OCI-LY3 (cell line): ENCODE measurements at regions not wholly inside any gene's neighbourhood (a gene's known extent, or its start where the extent isn't known, plus 50 kb on each side); places are given as distances from the start of the nearest gene placed in this dataset.
"Not testable (repeated sequence)": the region's sequence is repeated elsewhere in the genome, so short reads cannot be mapped to it uniquely, and the experiment has no call there.

ENCODE experiments used
- H2AFZ ChIP-seq: fragments of 200-600, 300-600 bp; shearing (Covaris generic); 2 replicates; pipeline ENCODE4 v1.6.0; 2014; ENCODE audit warnings: antibody characterized with exemption, low read depth, low read length
- H3K27ac ChIP-seq: fragments of 200-600, 300-600 bp; sonication (generic); 2 replicates; pipeline ENCODE4 v1.5.1; 2014; ENCODE audit warnings: mild to moderate bottlenecking, low read length, moderate library complexity, mixed read lengths
- H3K27me3 ChIP-seq: fragments of 200-600, 300-600 bp; sonication (generic); 2 replicates; pipeline ENCODE4 v1.6.1; 2014; ENCODE audit warnings: low read depth, low read length, mixed read lengths
- H3K36me3 ChIP-seq: fragments of 200-600, 300-600 bp; sonication (generic); replicated peaks from 2 replicates; pipeline ENCODE3; 2014; ENCODE audit warnings: low read depth, low read length, mixed read lengths
- H3K4me1 ChIP-seq: fragments of 300-600, 200-600 bp; sonication (generic); 2 replicates; pipeline ENCODE4 v1.6.1; 2014; ENCODE audit warnings: low read length, mixed read lengths
- H3K4me2 ChIP-seq: fragments of 200-600, 300-600 bp; sonication (generic); 2 replicates; pipeline ENCODE4 v1.6.1; 2014; ENCODE audit warnings: low read length, mixed read lengths
- H3K4me3 ChIP-seq: fragments of 300-600, 200-600 bp; sonication (generic); 2 replicates; pipeline ENCODE4 v1.5.1; 2014; ENCODE audit warnings: antibody characterized with exemption, mild to moderate bottlenecking, low read length, moderate library complexity
- H3K79me2 ChIP-seq: fragments of 300-600, 200-600 bp; shearing (Covaris generic); 2 replicates; pipeline ENCODE4 v1.6.1; 2014; ENCODE audit warnings: mild to moderate bottlenecking, low read length, mixed read lengths
- H3K9ac ChIP-seq: fragments of 300-600, 200-600 bp; shearing (Covaris generic); 2 replicates; pipeline ENCODE4 v1.6.0; 2014; ENCODE audit warnings: mild to moderate bottlenecking, low read length, moderate library complexity
- H3K9me3 ChIP-seq: fragments of 200-600, 300-600 bp; shearing (Covaris generic); 2 replicates; pipeline ENCODE4 v1.6.1; 2014; ENCODE audit warnings: low read length, mixed read lengths; ENCODE audit not compliant: insufficient read depth
- H4K20me1 ChIP-seq: fragments of 200-600, 300-600 bp; sonication (generic); 2 replicates; pipeline ENCODE4 v1.6.1; 2016; ENCODE audit warnings: low read length, mixed read lengths; ENCODE audit not compliant: insufficient read depth
- CTCF ChIP-seq: fragments of 200-600, 300-600 bp; sonication (generic); IDR thresholded peaks from 2 replicates; pipeline ENCODE4 v1.5.1; 2014; ENCODE audit warnings: antibody characterized with exemption, low read length, low read depth
- EZH2phosphoT487 ChIP-seq: fragments of 200-600 bp; shearing (Covaris generic); IDR thresholded peaks from 2 replicates; pipeline ENCODE4 v1.6.1; 2018; ENCODE audit warnings: antibody characterized with exemption, mixed run types, low read depth

DNA sequence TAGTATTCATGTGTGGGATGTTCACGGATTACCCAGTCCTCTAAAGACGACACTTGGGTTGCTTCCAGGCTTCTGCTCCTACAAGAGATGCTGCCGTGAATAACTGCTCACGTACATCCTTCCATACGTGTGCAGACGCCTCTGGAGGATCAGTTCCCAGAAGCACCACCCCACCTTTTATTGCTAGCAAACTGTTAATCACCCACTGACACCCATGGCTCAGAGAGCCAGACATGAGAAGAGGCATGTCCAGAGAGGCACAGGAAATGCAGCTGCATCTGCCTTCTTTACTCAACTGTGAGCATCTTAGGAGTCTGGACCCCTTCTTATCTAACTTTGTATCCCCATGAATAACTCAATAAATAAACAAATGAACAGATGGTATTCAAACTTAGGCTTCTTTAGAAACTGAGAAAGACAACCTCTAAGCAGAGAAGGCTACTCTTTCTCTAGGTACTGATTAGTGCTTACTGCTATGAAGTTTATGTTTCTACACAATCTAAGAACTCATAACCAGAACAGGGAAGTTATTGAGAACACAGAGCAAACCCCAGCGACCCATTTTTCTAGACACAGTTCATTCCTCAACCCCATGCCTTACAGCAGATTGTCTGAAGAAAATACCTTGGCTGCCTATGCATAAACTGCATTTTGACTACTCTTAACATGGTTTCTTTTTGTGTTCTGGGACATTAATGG lies 228.7 kb upstream of the RREB1 start:
- Histone ChIP-seq H4K20me1 (no peaks in the 10 kb centered on the region), H3K4me1 (peaks cover 8% of the 10 kb centered on the region; the same call in 1 of the 2 replicates), H2AFZ (no peak overlapping the region), H3K9me3 (no peaks in the 10 kb centered on the region), H3K36me3 (no peaks in the 10 kb centered on the region), H3K9ac (no peak overlapping the region), H3K4me3 (no peak overlapping the region), H3K27me3 (no peaks in the 10 kb centered on the region), H3K4me2 (no peak overlapping the region), H3K27ac (no peak overlapping the region), H3K79me2 (no peaks in the 10 kb centered on the region)
- TF ChIP-seq EZH2phosphoT487 (no peak), CTCF (no peak)

GRCh38 chr6:6879586-6879974 lies 228.2 kb upstream of the RREB1 start:
- H3K9ac ChIP-seq, H3K27ac ChIP-seq, H3K79me2 ChIP-seq, H4K20me1 ChIP-seq, H3K4me3 ChIP-seq, H2AFZ ChIP-seq, H3K9me3 ChIP-seq, H3K4me2 ChIP-seq, H3K36me3 ChIP-seq, H3K27me3 ChIP-seq, H3K4me1 ChIP-seq: not testable (repeated sequence)

- no peak overlapping the region for H3K4me2 ChIP-seq
- H3K27ac ChIP-seq = no peak overlapping the region
- H3K9ac ChIP-seq = no peak overlapping the region
- no peaks in the 10 kb centered on the region for H3K36me3 ChIP-seq
- no peaks in the 10 kb centered on the region for H3K9me3 ChIP-seq
- no peaks in the 10 kb centered on the region for H3K27me3 ChIP-seq
- H2AFZ ChIP-seq = no peak overlapping the region
- H3K4me1 ChIP-seq = peaks cover 8% of the 10 kb centered on the region; the same call in 1 of the 2 replicates
- H4K20me1 ChIP-seq = no peaks in the 10 kb centered on the region
- no peaks in the 10 kb centered on the region for H3K79me2 ChIP-seq
- H3K4me3 ChIP-seq = no peak overlapping the region
- TF ChIP-seq CTCF (no peak), EZH2phosphoT487 (no peak)
Observed at GRCh38 chr6:6880745-6881437, 226.9 kb upstream of the RREB1 start.

- H3K27ac ChIP-seq = no peak overlapping the region
- no peaks in the 10 kb centered on the region for H3K36me3 ChIP-seq
- H3K4me2 ChIP-seq = no peak overlapping the region
- H4K20me1 ChIP-seq = no peaks in the 10 kb centered on the region
- H2AFZ ChIP-seq = no peak overlapping the region
- no peaks in the 10 kb centered on the region for H3K79me2 ChIP-seq
- H3K9ac ChIP-seq = no peak overlapping the region
- peaks cover 8% of the 10 kb centered on the region; the same call in 1 of the 2 replicates for H3K4me1 ChIP-seq
- H3K4me3 ChIP-seq = no peak overlapping the region
- no peaks in the 10 kb centered on the region for H3K27me3 ChIP-seq
- TF ChIP-seq EZH2phosphoT487 (no peak), CTCF (no peak)
- H3K9me3 ChIP-seq = no peaks in the 10 kb centered on the region
Observed at GRCh38 chr6:6881438-6882225, 226.1 kb upstream of the RREB1 start.
